Amniotic stem cell (primary cell): ENCODE measurements at regions not wholly inside any gene's neighbourhood (a gene's known extent, or its start where the extent isn't known, plus 50 kb on each side); places are given as distances from the start of the nearest gene placed in this dataset.

ENCODE experiments used
- DNase-seq: peaks from one replicate; lab custom pipeline; 2025; lab: John Stamatoyannopoulos, UW

DNA sequence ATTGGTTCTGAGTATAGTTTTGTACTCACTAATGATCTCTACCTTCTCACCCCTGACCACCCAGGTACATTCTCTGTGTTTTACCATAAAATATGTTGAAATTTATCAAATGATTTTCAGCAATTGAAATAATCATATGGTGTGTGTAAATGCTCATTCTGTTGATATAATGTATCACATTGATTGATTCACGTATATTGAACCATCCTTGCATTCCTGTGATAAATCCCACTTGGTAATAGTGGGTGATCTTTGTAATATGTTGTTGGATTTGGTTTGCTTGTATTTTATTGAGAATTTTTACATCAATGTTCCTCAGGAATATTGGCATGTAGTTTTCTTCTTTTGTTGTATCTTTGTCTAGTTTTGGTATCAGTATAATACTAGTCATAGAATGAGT lies 1497.6 kb downstream of the OTOL1 start:
- no peak for DNase-seq

- DNase-seq, result no peak
Measured at GRCh38 chr3:162996368-162996767, 1499.8 kb downstream of the OTOL1 start.

DNA sequence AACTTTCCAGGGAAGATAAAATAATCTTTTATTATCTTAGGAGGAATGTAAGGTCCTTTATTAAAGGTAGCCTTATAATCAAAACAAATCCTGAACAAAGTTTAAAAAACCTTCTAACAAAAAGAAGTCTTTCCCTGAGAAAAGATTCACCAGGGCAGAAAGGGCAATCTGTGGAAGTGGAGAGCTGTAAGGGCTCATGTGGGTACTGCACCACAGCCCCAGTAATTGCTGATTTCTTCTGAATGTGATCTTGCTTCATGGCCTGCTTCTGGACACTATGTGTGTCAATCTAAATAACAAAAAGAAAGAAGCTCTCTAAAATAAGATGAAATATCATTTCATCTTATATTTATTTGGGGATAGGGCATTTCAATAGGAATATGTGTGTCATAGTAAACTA lies 1501.6 kb downstream of the OTOL1 start:
- DNase-seq, result no peak

DNA sequence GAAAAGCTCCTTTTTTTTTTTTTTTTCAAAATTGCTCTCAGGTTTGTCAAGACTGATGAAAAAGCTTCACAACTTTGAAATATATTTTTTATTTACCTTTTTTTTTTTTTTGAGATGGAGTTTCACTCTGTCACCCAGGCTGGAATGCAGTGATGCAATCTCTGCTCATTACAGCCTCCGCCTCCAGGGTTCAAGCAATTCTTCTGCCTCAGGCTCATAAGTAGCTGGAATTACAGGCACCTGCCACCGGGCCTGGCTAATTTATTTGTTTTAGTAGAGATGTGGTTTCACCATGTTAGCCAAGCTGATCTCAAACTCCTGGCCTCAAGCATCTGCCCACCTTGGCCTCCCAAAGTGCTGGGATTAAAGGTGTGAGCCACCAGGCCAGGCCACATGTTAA lies 1515.0 kb downstream of the OTOL1 start:
- no peak for DNase-seq

DNA sequence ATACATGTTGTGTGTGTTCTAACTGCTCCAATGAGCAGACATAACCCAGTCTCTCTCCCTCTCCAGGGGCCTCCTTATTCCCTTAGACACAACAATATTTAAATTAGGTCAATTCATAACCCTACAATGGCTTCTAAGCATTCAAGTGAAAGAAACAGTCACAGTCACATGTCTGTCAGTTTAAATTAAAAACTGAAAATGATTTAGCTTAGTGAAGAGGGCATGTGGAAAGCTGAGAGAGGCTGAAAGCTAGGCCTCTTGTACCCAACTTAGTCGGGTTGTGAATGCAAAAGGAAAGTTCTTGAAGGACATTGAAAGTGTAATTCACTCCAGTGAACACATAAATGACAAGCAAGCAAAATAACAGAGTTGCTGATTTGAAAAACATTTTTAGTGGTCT lies 1519.6 kb downstream of the OTOL1 start:
- no peak for DNase-seq

DNA sequence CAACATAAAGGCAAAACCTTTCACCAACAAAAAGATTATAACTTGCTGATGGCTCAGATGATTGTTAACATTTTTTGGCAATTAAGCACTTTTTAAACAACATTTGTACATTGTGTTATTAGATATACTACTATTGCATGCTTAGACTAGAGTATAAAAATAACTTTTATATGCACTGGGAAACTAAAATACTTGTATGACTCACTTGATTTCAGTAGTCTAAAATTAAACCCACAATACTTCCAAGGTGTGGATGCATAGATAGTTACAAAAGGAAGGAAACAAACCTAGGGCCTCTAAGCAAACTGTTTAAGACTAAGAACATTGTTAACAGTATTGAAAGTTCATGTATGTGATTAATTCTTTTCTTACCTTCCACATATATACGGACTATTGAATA lies 1521.5 kb downstream of the OTOL1 start:
- no peak for DNase-seq

- no peak for DNase-seq
Measured at GRCh38 chr3:163018664-163019063, 1522.1 kb downstream of the OTOL1 start.

DNA sequence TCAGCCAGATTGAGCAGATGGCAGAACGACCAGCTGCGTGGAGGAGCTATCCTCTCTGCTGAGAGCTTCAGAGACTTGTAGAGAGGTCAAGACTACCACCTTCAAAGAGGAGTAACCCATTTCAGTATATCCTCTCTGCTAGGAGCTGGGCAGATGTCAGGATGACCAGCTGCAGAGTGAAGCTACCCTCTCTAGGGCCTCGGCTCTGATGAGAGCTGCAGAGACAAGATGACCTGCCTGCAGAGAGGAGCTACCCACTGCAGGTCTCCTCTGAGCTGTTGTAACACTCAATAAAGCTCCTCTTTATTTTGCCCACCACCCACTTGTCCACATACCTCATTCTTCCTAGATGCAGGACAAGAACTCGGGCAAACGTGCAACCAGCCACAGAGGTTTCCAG lies 1522.7 kb downstream of the OTOL1 start:
- DNase-seq, result no peak

GRCh38 chr3:163033652-163034051 lies 1537.0 kb downstream of the OTOL1 start:
- DNase-seq, result no peak

- DNase-seq, result no peak
Measured at GRCh38 chr3:163039636-163040035, 1543.0 kb downstream of the OTOL1 start.

DNA sequence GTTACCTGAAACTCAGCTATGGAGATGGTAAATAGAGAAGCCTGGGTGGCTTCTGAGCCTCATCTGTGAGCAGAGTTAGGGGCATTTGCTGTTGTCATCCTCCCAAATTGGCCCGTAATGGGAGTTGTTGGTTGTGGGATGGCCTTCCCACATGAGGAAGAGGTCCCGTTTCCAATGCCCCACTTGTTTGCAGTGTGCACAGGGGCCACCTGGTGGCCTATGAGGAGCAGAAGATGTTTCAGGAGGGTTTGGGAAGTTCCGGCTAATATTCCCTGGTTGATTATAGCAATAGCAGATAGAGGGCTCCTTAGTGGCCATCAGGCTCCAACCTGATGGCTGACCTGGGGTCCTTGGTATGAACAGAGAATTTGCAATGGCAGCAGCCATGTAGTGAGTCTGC lies 1546.5 kb downstream of the OTOL1 start:
- no peak for DNase-seq

DNA sequence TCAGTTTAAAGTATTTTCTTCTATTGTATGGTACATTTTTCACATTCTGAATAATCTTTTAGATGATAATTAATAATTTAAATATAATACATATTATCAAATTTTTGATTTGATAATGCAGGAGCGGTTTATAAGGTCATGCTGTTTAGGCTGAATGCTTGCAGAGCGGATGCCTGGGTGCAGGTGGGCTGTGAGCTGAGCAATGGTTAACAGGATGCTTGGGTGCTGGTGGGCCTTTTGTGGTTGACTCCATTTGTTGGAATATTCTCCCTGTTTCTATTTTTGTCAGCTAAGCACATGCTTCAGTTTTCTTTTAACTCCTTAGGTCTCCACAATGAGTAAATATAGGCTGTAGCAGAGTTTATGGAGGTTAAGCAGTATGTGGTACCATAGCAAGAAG lies 1549.3 kb downstream of the OTOL1 start:
- no peak for DNase-seq

DNA sequence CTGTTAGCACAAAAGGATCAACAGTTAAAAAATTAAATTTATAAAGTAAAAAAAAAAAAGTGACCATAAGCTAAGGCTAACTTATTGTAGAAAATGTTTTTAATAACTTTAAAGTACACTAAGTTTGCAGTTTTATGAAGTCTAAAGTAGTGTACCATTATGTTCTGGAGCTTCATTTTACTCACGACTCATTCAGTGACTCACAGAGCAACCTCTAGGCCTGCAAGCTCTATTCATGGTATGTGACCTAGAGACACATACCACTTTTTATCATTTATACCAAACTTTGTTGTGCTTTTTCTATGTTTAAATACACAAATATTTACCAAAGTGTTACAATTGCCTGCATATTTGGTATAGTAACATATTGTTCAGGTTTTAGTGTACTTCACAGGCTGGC lies 1552.3 kb downstream of the OTOL1 start:
- DNase-seq, result no peak

DNA sequence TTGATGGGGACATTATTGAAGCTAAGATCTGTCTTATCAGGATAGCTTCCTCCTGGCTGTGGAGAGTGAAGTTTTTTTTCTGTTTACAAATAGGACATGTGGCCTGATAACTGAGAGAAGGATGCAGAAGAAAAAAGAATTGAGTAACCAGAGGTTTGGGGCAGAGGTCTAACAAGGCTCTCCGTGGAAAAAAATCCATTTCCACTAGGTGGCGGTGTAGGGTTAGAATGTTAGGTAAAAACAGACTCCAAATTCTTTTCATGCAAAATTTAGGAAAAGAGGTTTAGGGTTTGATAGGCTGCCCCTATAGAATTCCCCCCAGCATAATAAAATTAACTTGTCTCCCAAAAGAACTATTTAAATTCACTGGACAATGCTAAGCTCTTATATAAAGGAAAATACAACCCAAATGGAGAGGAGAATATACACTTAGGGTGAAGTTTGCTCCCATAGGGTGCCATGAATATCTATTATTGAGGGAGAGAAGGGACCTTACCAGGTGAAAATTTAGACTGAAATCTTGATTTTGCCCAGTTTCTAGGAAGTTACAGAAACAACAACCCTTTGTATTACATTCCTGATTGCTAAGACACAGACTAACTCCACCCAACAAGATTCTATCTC lies 1560.4 kb downstream of the OTOL1 start:
- DNase-seq, result no peak

- DNase-seq, result no peak
Measured at GRCh38 chr3:163058031-163058854, 1561.6 kb downstream of the OTOL1 start.

DNA sequence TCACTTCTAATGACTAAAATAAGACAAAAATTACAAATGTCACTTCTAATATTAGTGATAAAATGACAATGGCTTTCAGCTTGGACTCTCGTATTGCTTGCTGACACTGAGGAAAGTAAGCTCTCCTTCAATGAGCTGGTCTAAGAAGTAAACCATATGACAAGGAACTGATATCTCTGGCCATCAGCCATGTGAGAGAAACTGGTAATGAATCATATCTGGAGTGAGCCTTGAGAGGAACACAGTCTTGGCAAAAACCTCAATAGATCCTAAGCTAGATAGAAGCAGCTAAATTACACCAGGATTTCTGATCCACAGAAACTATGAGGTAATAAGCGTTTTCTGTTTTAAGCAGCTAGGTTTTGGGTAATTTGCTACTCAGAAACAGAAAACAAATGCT lies 1575.1 kb downstream of the OTOL1 start:
- DNase-seq, result no peak
